Muscle of arm (tissue), 1 donor: ENCODE measurements at regions not wholly inside any gene's neighbourhood (a gene's known extent, or its start where the extent isn't known, plus 50 kb on each side); places are given as distances from the start of the nearest gene placed in this dataset.
"Not testable (repeated sequence)": the region's sequence is repeated elsewhere in the genome, so short reads cannot be mapped to it uniquely, and the experiment has no call there.

Source experiments
- DNase-seq: peaks from one replicate; pipeline ENCODE4 v3.0.0-alpha.2; 2013

- no peak for DNase-seq
Measured at GRCh38 chr5:63121471-63121870, 542.9 kb downstream of the LRRC70 start.

- DNase-seq = no peak
Measured at GRCh38 chr5:63118221-63118620, 539.6 kb downstream of the LRRC70 start.

GRCh38 chr5:63111891-63112290 is 533.3 kb downstream of the LRRC70 start:
- DNase-seq = no peak

GRCh38 chr5:63101870-63102269 is 523.3 kb downstream of the LRRC70 start:
- DNase-seq = no peak

- no peak for DNase-seq
Measured at GRCh38 chr5:63097286-63097685, 518.7 kb downstream of the LRRC70 start.

- no peak for DNase-seq
Measured at GRCh38 chr5:63094730-63095129, 516.1 kb downstream of the LRRC70 start.

- no peak for DNase-seq
Measured at GRCh38 chr5:63089147-63089546, 510.5 kb downstream of the LRRC70 start.

GRCh38 chr5:63085561-63085960 is 506.9 kb downstream of the LRRC70 start:
- no peak for DNase-seq

- DNase-seq = not testable (repeated sequence)
Measured at GRCh38 chr5:63083689-63084088, 505.1 kb downstream of the LRRC70 start.

- no peak for DNase-seq
Measured at GRCh38 chr5:63081402-63081801, 502.8 kb downstream of the LRRC70 start.

GRCh38 chr5:63070001-63070400 is 491.4 kb downstream of the LRRC70 start:
- no peak for DNase-seq

GRCh38 chr5:63055421-63055820 is 476.8 kb downstream of the LRRC70 start:
- no peak for DNase-seq

- no peak for DNase-seq
Measured at GRCh38 chr5:63053019-63053638, 474.5 kb downstream of the LRRC70 start.

GRCh38 chr5:63050916-63051315 is 472.3 kb downstream of the LRRC70 start:
- no peak for DNase-seq

- DNase-seq = no peak
Measured at GRCh38 chr5:63049935-63050334, 471.3 kb downstream of the LRRC70 start.

- no peak for DNase-seq
Measured at GRCh38 chr5:63043792-63044191, 465.2 kb downstream of the LRRC70 start.

- DNase-seq = no peak
Measured at GRCh38 chr5:63032343-63032742, 453.7 kb downstream of the LRRC70 start.

GRCh38 chr5:63029891-63030290 is 451.3 kb downstream of the LRRC70 start:
- DNase-seq = no peak

- DNase-seq = no peak
Measured at GRCh38 chr5:63025679-63026078, 447.1 kb downstream of the LRRC70 start.

- no peak for DNase-seq
Measured at GRCh38 chr5:63022403-63022802, 443.8 kb downstream of the LRRC70 start.

- DNase-seq = no peak
Measured at GRCh38 chr5:63011158-63011557, 432.5 kb downstream of the LRRC70 start.

GRCh38 chr5:63008195-63008594 is 429.6 kb downstream of the LRRC70 start:
- no peak for DNase-seq

GRCh38 chr5:62994842-62995241 is 416.2 kb downstream of the LRRC70 start:
- not testable (repeated sequence) for DNase-seq

- DNase-seq = no peak
Measured at GRCh38 chr5:62985749-62986148, 407.1 kb downstream of the LRRC70 start.

- no peak for DNase-seq
Measured at GRCh38 chr5:62982348-62982747, 403.7 kb downstream of the LRRC70 start.
